ENCODE measurements at regions not wholly inside any gene's neighbourhood (a gene's known extent, or its start where the extent isn't known, plus 50 kb on each side); places are given as distances from the start of the nearest gene placed in this dataset.
"Not testable (repeated sequence)": the region's sequence is repeated elsewhere in the genome, so short reads cannot be mapped to it uniquely, and the experiment has no call there.

- no peak for DNase-seq
Measured at GRCh38 chr4:189809839-189810238, 130.8 kb upstream of the FRG1 start.

- not testable (repeated sequence) for DNase-seq
Measured at GRCh38 chr4:189810318-189811181, 130.1 kb upstream of the FRG1 start.

GRCh38 chr4:189815404-189816192 lies 125.1 kb upstream of the FRG1 start:
- DNase-seq, result no peak

- DNase-seq, result no peak
Measured at GRCh38 chr4:189822326-189822725, 118.3 kb upstream of the FRG1 start.

- DNase-seq, result no peak
Measured at GRCh38 chr4:189823591-189823990, 117.1 kb upstream of the FRG1 start.

- no peak for DNase-seq
Measured at GRCh38 chr4:189825466-189825865, 115.2 kb upstream of the FRG1 start.

GRCh38 chr4:189826657-189827056 lies 114.0 kb upstream of the FRG1 start:
- DNase-seq, result no peak

- no peak for DNase-seq
Measured at GRCh38 chr4:189828081-189828697, 112.5 kb upstream of the FRG1 start.

- DNase-seq, result no peak
Measured at GRCh38 chr4:189832528-189832927, 108.1 kb upstream of the FRG1 start.

- DNase-seq, result no peak
Measured at GRCh38 chr4:189834616-189835015, 106.1 kb upstream of the FRG1 start.

GRCh38 chr4:189835505-189835904 lies 105.2 kb upstream of the FRG1 start:
- no peak for DNase-seq

GRCh38 chr4:189837471-189837870 lies 103.2 kb upstream of the FRG1 start:
- no peak for DNase-seq

GRCh38 chr4:189838821-189839497 lies 101.7 kb upstream of the FRG1 start:
- DNase-seq, result no peak

GRCh38 chr4:189840356-189840755 lies 100.3 kb upstream of the FRG1 start:
- no peak for DNase-seq

- DNase-seq, result no peak
Measured at GRCh38 chr4:189843413-189844009, 97.2 kb upstream of the FRG1 start.

GRCh38 chr4:189845145-189845846 lies 95.4 kb upstream of the FRG1 start:
- no peak for DNase-seq

- not testable (repeated sequence) for DNase-seq
Measured at GRCh38 chr4:189846094-189846493, 94.6 kb upstream of the FRG1 start.

- not testable (repeated sequence) for DNase-seq
Measured at GRCh38 chr4:189846608-189847007, 94.1 kb upstream of the FRG1 start.

- not testable (repeated sequence) for DNase-seq
Measured at GRCh38 chr4:189848672-189849071, 92.0 kb upstream of the FRG1 start.

- no peak for DNase-seq
Measured at GRCh38 chr4:189850239-189850856, 90.3 kb upstream of the FRG1 start.

- no peak for DNase-seq
Measured at GRCh38 chr4:189858435-189858834, 82.2 kb upstream of the FRG1 start.

Data from GF-D8 (cell line).